CD4-positive, CD25-positive, alpha-beta regulatory T cell (primary cell): ENCODE measurements at regions not wholly inside any gene's neighbourhood (a gene's known extent, or its start where the extent isn't known, plus 50 kb on each side); places are given as distances from the start of the nearest gene placed in this dataset.

Experiments used
- ATAC-seq, 2 donors: fragments of 150-1000 bp; cut with Tn5 transposase; one replicate each; pipeline ENCODE4 v1.10.0; 2021; ENCODE audit warnings: low read depth in 2 of 2, moderate number of reproducible peaks in 2 of 2, moderate library complexity in 1 of 2
- DNase-seq, 3 donors: peaks; one replicate each; pipeline versions ENCODE4 v3.0.0 to v3.0.0-alpha.2; 2012 to 2022; ENCODE audit warnings: mixed read lengths in 1 of 3
- H3K27ac ChIP-seq: one replicate; pipeline ENCODE4 v1.7.0; 2013; ENCODE audit warnings: mild to moderate bottlenecking, low read length; ENCODE audit not compliant: insufficient read depth, poor library complexity, severe bottlenecking
- H3K27me3 ChIP-seq: one replicate; pipeline ENCODE4 v1.7.0; 2013; ENCODE audit warnings: low read length; ENCODE audit not compliant: control insufficient read depth, insufficient read depth
- H3K36me3 ChIP-seq: one replicate; pipeline ENCODE4 v1.7.0; 2013; ENCODE audit warnings: mild to moderate bottlenecking, low read length, moderate library complexity; ENCODE audit not compliant: control insufficient read depth, insufficient read depth
- H3K4me1 ChIP-seq: 2 replicates; pipeline ENCODE4 v1.7.0; 2013; ENCODE audit warnings: mild to moderate bottlenecking, low read length; ENCODE audit not compliant: insufficient read depth, control insufficient read depth, poor library complexity, severe bottlenecking
- H3K4me3 ChIP-seq: one replicate; pipeline ENCODE4 v1.7.0; 2013; ENCODE audit warnings: low read depth, mild to moderate bottlenecking, low read length, moderate library complexity
- H3K9me3 ChIP-seq, 2 experiments: 1 replicate in 1 of 2; 2 replicates in 1 of 2; pipeline ENCODE4 v1.7.0; 2013; ENCODE audit warnings: low read length in 2 of 2, mild to moderate bottlenecking in 1 of 2, moderate library complexity in 1 of 2; ENCODE audit not compliant: control insufficient read depth in 2 of 2
- H3K27ac Mint-ChIP-seq, 3 donors: one replicate each; pipeline ENCODE4 v1.8.0; 2020 to 2022; ENCODE audit warnings: mild to moderate bottlenecking in 3 of 3, mixed read lengths in 3 of 3, moderate library complexity in 2 of 3
- H3K27me3 Mint-ChIP-seq: one replicate; pipeline ENCODE4 v1.8.0; 2022; ENCODE audit warnings: mild to moderate bottlenecking, mixed read lengths
- H3K36me3 Mint-ChIP-seq: one replicate; pipeline ENCODE4 v1.8.0; 2020; ENCODE audit warnings: mixed read lengths
- H3K4me1 Mint-ChIP-seq, 4 donors: one replicate each; pipeline ENCODE4 v1.8.0; 2020 to 2022; ENCODE audit warnings: mixed read lengths in 4 of 4, mild to moderate bottlenecking in 1 of 4
- H3K4me3 Mint-ChIP-seq, 4 donors: one replicate each; pipeline ENCODE4 v1.8.0; 2020 to 2022; ENCODE audit warnings: mild to moderate bottlenecking in 4 of 4, mixed read lengths in 4 of 4, moderate library complexity in 3 of 4
- H3K9me3 Mint-ChIP-seq, 7 donors: one replicate each; pipeline ENCODE4 v1.8.0; 2020 to 2022; ENCODE audit warnings: mixed read lengths in 7 of 7, mild to moderate bottlenecking in 3 of 7, moderate library complexity in 2 of 7

DNA sequence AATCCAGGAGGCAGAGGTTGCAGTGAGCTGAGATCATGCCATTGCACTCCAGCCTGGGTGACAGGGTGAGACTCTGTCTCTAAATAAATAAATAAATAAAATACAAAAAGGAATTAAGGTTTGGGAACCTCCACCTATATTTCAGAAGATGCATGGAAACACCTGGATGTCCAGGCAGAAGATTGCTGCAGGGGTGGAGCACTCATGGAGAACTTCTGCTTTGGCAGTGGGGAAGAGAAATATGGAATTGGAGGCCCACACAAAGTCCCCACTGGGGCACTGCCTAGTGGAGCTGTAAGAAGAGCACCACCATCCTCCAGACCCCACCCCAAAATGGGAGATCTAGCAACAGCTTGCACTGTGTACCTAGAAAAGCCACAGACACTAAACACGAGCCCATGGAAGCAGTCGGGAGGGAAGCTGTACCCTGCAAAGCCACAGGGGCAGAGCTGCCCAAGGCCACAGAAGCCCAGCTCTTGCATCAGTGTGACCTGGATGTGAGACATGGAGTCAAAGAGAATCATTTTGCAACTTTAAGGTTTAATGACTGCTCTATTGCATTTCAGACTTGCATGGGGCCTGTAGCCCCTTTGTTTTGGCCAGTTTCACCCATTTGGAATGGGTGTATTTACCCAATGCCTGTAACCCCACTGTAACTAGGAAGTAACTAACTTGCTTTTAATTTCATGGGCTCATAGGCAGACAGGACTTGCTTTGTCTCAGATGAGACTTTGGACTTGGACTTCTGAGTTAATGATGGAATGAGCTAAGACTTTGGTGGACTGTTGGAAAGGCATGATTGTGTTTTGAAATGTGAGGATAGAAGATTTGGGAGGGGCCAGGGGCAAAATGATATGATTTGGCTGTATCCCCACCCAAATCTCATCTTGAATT lies 265.3 kb downstream of the ZEB2 start:
- peaks cover 0 to 32% (median 12%) of the 10 kb centered on the region in 7 donors for H3K9me3 Mint-ChIP-seq
- Histone ChIP-seq H3K9me3 (peaks cover 23 to 34% of the 10 kb centered on the region in 2 experiments), H3K27ac (no peak overlapping the region), H3K36me3 (no peaks in the 10 kb centered on the region), H3K4me3 (no peak overlapping the region), H3K27me3 (no peaks in the 10 kb centered on the region), H3K4me1 (no peaks in the 10 kb centered on the region)
- peaks cover 7% of the 10 kb centered on the region for H3K36me3 Mint-ChIP-seq
- no peaks in the 10 kb centered on the region for H3K27me3 Mint-ChIP-seq
- H3K4me1 Mint-ChIP-seq, result peaks cover 12 to 19% (median 15%) of the 10 kb centered on the region in 4 donors
- ATAC-seq (no peak), DNase-seq (no peak)
- H3K4me3 Mint-ChIP-seq, result no peak overlapping the region
- no peak overlapping the region for H3K27ac Mint-ChIP-seq

DNA sequence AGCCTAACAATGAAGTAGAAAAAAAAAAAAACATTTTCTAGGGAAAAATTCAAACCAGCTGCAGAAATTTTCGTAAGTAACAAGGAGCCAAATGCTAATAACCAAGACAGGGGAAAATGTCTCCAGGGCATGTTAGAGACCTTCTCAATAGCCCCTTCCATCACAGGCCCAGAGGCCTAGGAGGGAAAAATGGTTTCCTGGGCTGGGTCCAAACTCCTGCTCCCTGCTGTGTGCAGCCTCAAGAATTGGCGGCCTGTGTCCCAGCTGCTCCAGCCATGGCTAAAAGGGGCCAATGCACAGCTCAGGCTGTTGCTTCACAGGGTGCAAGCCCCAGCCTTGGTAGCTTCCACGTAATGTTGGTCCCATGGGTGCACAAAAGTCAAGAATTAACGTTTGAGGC lies 266.2 kb downstream of the ZEB2 start:
- Mint-ChIP-seq H3K4me3 (peak overlapping the region in 1 of 4 donors; percentile 43), H3K36me3 (peaks cover 7% of the 10 kb centered on the region), H3K27ac (no peak overlapping the region), H3K9me3 (peaks cover 0 to 32% (median 12%) of the 10 kb centered on the region in 7 donors), H3K27me3 (no peaks in the 10 kb centered on the region), H3K4me1 (peaks cover 13 to 27% (median 19%) of the 10 kb centered on the region in 4 donors)
- Histone ChIP-seq H3K27ac (no peak overlapping the region), H3K36me3 (no peaks in the 10 kb centered on the region), H3K9me3 (peaks cover 21 to 34% of the 10 kb centered on the region in 2 experiments), H3K4me3 (no peak overlapping the region), H3K27me3 (no peaks in the 10 kb centered on the region), H3K4me1 (no peaks in the 10 kb centered on the region)
- DNase-seq (no peak), ATAC-seq (no peak)

DNA sequence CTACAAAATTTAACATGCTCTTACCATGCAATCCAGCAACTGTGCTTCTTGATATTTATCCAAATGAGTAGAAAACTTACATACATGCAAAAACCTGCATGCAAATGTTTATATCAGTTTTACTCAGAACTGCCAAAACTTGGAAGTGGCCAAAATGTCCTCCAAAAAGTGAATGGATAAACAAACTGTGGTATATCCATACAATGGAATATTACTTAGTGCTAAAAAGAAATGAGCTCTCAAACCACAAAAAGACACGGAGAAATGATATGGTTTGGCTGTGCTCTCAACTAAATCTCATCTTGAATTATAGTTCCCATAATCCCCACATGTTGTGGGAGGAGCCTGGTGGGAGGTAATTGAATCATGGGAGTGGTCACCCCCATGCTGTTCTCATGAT lies 267.2 kb downstream of the ZEB2 start:
- Mint-ChIP-seq H3K27me3 (no peaks in the 10 kb centered on the region), H3K4me3 (no peak overlapping the region), H3K4me1 (peaks cover 13 to 28% (median 20%) of the 10 kb centered on the region in 4 donors), H3K36me3 (peaks cover 3% of the 10 kb centered on the region), H3K27ac (no peak overlapping the region), H3K9me3 (peaks cover 0 to 27% (median 10%) of the 10 kb centered on the region in 7 donors)
- no peaks in the 10 kb centered on the region for H3K27me3 ChIP-seq
- H3K27ac ChIP-seq, result no peak overlapping the region
- no peak overlapping the region for H3K4me3 ChIP-seq
- H3K4me1 ChIP-seq, result no peaks in the 10 kb centered on the region
- ATAC-seq (no peak), DNase-seq (no peak)
- no peaks in the 10 kb centered on the region for H3K36me3 ChIP-seq
- peaks cover 10 to 34% of the 10 kb centered on the region in 2 experiments for H3K9me3 ChIP-seq

DNA sequence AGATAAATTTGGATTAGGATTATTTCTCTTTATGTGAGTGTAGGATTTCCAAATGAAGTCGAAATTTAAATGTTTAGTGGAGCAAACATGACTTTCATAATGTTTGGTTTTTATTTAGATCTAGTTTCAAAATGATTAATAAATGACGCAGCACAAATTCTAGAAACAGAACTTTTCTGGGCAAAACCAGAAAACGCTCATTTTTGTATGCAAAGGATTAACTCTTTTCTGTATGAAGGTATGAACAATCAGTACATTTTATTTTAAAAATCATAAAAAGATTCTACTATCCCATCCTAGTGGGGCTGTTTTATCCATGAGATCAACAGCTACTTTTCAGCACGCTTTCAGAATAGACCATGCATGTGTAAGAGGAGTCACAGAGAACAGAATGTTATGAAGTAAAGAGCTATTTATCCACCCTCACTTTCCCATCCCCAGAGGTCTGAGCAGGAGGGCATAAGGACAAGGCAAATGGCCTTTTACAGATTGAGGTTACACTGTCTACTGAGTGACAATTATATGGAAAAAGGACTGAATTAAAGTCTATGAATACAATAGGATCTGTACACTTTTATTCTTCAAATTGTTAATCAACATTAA lies 270.8 kb downstream of the ZEB2 start:
- Mint-ChIP-seq H3K36me3 (no peaks in the 10 kb centered on the region), H3K27ac (no peak overlapping the region), H3K9me3 (peaks cover 0 to 14% (median 6%) of the 10 kb centered on the region in 7 donors), H3K4me1 (peaks cover 0 to 23% (median 7%) of the 10 kb centered on the region in 4 donors), H3K4me3 (no peak overlapping the region), H3K27me3 (no peaks in the 10 kb centered on the region)
- Histone ChIP-seq H3K4me1 (no peaks in the 10 kb centered on the region), H3K27me3 (no peaks in the 10 kb centered on the region), H3K9me3 (peaks cover 9 to 19% of the 10 kb centered on the region in 2 experiments), H3K36me3 (no peaks in the 10 kb centered on the region), H3K27ac (no peak overlapping the region), H3K4me3 (no peak overlapping the region)
- ATAC-seq (no peak), DNase-seq (no peak)

DNA sequence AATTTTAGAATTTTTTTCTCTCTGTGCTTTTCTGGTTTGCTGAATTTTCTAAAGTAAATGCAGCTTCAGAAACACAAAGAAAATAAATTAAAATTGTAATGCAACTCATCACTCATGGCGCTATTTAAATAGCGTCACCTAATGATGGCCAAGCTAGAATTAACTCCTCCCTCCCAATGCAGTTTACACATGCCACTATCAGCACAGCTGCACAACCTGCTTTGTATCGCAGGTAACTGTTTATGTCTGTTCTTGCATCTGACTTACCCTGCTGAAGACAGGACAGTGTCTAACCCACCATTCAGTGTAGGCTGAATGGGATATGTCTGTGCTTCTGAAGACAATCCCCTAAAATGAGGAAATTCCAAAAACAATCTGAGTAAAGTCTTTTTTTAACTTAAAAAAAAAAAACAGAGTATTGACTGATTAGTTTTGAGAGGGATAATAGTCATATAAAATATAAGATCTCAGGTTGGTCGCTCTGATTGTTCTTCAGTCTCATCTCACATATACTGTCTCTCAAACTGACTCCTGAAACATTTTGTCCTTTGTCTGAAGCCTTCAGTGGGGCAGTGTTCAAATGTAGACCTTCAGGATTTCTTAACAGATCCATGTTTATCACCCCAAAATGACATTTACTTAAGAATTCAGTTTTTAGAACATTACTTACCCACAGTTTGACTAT lies 271.4 kb downstream of the ZEB2 start:
- Mint-ChIP-seq H3K4me1 (peaks cover 0 to 23% (median 7%) of the 10 kb centered on the region in 4 donors), H3K27me3 (no peaks in the 10 kb centered on the region), H3K9me3 (peaks cover 0 to 12% (median 6%) of the 10 kb centered on the region in 7 donors), H3K27ac (peak overlapping the region in 1 of 3 donors; percentile 56), H3K4me3 (no peak overlapping the region), H3K36me3 (no peaks in the 10 kb centered on the region)
- ATAC-seq (no peak), DNase-seq (no peak)
- Histone ChIP-seq H3K36me3 (no peaks in the 10 kb centered on the region), H3K4me1 (no peaks in the 10 kb centered on the region), H3K4me3 (no peak overlapping the region), H3K27ac (no peak overlapping the region), H3K9me3 (peaks cover 7 to 14% of the 10 kb centered on the region in 2 experiments), H3K27me3 (no peaks in the 10 kb centered on the region)

DNA sequence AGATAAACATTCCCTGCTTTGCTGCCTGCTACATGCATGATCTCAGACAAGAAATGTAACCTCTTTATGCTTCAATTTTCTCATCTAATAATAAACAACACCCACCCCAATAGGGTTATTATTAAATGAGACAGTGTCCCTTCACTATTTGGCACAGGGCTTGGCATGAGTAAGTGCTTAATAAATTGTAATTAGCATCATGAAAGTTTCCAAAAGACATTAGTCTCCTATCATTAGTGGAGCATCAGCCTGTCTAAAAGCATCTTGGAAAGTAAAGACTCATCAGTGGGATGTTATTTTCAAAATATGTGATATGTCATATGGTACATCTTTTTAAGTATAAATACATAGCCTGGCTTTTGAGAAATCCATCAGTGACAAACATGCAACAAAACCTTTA lies 275.0 kb downstream of the ZEB2 start:
- H3K4me1 ChIP-seq, result peaks cover 9% of the 10 kb centered on the region
- no peak overlapping the region for H3K4me3 ChIP-seq
- no peaks in the 10 kb centered on the region for H3K27me3 ChIP-seq
- Mint-ChIP-seq H3K4me1 (peaks cover 9 to 38% (median 19%) of the 10 kb centered on the region in 4 donors), H3K36me3 (no peaks in the 10 kb centered on the region), H3K4me3 (no peak overlapping the region), H3K27me3 (no peaks in the 10 kb centered on the region), H3K9me3 (no peaks in the 10 kb centered on the region), H3K27ac (no peak overlapping the region)
- no peak for ATAC-seq
- DNase-seq, result no peak
- no peak overlapping the region for H3K27ac ChIP-seq
- H3K9me3 ChIP-seq, result no peaks in the 10 kb centered on the region
- no peaks in the 10 kb centered on the region for H3K36me3 ChIP-seq

DNA sequence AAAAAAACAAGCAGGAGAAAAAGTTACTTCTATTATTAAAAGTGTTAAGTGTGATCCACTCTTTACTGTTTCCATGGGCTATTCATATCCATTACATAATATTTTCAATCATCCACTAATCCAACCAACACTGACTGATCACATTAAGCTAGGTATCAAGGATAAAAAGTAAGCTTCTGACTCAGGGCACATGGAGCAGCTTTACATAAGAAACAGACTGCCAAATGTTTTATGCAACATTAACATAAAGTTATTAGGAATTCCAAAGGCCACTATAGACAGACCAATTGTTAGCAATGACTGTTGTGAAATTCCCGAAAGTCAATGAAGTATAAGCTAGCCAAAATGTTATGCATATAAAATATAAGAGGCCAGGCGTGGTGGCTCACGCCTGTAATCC lies 277.6 kb downstream of the ZEB2 start:
- no peak overlapping the region for H3K4me3 Mint-ChIP-seq
- peaks cover 13 to 32% (median 26%) of the 10 kb centered on the region in 4 donors for H3K4me1 Mint-ChIP-seq
- H3K27me3 Mint-ChIP-seq, result no peaks in the 10 kb centered on the region
- H3K36me3 Mint-ChIP-seq, result no peaks in the 10 kb centered on the region
- H3K27ac Mint-ChIP-seq, result no peak overlapping the region
- H3K9me3 Mint-ChIP-seq, result no peaks in the 10 kb centered on the region
- Histone ChIP-seq H3K4me1 (peaks cover 9% of the 10 kb centered on the region), H3K27me3 (no peaks in the 10 kb centered on the region), H3K27ac (no peak overlapping the region), H3K4me3 (no peak overlapping the region), H3K9me3 (no peaks in the 10 kb centered on the region), H3K36me3 (no peaks in the 10 kb centered on the region)
- ATAC-seq, result no peak
- no peak for DNase-seq
